SHP77 (cell line): ENCODE measurements at regions not wholly inside any gene's neighbourhood (a gene's known extent, or its start where the extent isn't known, plus 50 kb on each side); places are given as distances from the start of the nearest gene placed in this dataset.
"Not testable (repeated sequence)": the region's sequence is repeated elsewhere in the genome, so short reads cannot be mapped to it uniquely, and the experiment has no call there.

Experiments used
- DNase-seq, 2 experiments: peaks; one replicate each; lab custom pipeline; 2025; lab: John Stamatoyannopoulos, UW

DNA sequence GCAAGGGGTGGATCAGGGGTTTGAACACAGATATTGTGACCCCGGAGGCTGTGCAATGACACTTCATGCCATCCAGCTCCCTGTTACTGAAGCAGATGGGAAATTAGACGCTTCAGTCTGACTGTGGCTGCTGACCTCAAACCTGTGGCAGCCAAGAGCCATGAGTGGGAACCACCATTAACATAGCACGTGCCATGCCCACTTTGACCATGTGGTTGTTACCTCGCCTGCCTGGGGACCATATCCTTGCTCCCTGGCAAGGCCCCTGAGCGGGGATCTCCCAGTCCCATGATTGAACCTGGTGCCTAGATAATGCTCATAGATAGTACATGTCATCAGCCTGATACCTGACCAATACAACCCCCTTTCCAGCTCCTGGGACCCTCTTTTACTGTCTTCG lies 68.9 kb downstream of the CYP26B1 start:
- no peak for DNase-seq

DNA sequence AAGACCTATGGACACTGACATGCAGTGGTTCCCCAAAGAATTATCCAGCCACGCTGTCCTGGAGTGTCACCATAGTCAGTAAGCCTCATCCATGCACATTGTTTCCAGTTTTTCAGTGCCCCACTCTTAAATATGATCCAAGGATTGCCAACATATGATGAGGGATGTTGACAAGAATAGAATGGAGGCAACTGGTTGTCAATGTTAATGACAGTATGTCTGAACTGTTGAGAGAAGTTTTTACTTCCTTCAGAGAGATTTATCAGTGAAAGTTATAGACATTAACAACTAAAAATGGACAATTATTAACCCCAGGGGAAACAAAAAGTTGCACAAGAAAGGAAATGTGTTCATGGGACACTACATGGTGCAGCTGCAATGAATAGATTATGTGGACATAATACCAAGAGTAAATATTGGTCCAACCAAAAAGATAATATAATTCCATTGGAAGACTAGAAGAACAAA lies 69.9 kb downstream of the CYP26B1 start:
- peak in 1 of 2 experiments; percentile 12 for DNase-seq

DNA sequence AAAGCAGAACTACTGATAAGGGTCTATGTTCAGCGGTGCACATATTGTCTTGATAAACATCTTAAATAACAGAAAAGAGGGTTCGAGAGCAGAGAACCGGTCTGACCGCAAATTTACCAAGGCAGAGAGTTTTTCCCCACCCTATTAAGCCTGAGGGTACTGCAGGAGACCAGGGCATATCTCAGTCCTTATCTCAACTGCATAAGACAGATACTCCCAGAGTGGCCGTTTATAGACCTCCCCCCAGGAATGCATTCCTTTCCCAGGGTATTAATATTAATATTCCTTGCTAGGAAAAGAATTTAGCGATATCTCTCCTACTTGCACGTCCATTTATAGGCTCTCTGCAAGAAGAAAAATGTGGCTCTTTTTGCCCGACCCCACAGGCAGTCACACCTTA lies 74.3 kb downstream of the CYP26B1 start:
- not testable (repeated sequence) for DNase-seq

DNA sequence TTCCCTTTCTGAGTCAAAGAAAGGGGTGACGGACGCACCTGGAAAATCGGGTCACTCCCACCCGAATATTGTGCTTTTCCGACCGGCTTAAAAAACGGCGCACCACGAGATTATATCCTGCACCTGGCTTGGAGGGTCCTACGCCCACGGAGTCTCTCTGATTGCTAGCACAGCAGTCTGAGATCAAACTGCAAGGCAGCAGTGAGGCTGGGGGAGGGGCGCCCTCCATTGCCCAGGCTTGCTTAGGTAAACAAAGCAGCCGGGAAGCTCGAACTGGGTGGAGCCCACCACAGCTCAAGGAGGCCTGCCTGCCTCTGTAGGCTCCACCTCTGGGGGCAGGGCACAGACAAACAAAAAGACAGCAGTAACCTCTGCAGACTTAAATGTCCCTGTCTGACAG lies 83.5 kb downstream of the CYP26B1 start:
- DNase-seq: not testable (repeated sequence)

DNA sequence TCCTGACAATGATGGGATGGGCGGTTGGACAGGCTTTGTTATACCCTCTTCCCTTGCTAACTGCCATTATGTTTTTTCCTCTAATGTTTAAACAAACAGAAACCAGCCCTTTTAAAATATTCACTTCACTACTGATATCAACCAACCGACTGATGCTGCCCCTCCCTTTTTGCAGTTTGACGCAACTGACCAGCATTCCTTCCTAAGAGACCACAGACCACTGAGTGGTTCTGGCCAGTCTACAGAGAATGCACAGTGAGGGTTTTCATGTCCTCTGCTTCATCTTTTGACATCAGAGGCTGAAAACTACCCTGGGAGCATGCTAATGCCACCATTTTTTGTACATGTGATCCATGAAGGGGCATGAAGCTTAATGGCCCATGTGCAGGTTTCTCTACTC lies 85.3 kb downstream of the CYP26B1 start:
- DNase-seq: no peak

DNA sequence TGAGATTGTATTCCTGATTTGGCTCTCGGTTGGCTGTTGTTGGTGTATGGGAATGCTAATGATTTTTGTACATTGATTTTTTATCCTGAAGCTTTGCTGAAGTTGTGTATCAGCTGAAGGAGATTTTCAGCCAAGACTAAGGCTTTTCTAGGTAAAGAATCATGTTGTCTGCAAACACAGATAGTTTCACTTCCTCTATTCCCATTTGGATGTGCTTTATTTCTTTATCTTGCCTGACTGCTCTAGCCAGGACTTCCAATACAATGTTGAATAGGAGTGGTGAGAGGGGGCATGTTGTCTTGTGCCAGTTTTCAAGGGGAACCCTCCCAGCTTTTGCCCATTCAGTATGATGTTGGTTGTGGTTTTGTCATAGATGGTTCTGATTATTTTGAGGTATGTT lies 90.4 kb downstream of the CYP26B1 start:
- DNase-seq: no peak

DNA sequence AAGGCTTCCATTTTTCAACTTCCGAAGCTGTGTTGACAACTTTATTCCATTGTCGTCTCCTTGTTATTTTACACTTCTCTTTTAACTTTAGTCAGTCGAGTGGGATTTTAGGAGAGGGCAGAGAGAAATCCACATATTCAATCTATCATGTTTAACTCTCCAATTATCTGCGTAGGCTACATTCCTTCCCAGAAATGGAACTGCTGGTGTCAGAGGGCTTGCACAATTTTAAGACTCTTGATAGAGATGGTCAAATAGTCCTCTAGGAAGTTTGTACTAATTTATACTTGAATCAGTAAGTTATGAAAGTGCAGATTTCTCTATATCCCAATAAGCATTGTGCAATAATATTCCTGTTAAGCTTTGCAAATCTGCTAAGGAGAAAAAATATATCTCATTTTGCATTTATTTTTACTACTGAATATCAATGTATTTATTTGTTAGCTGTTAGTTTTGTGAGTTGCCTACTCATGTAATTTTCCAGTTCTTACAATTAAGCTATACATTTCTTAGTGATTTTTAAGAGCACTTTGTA lies 95.6 kb downstream of the CYP26B1 start:
- DNase-seq: no peak

DNA sequence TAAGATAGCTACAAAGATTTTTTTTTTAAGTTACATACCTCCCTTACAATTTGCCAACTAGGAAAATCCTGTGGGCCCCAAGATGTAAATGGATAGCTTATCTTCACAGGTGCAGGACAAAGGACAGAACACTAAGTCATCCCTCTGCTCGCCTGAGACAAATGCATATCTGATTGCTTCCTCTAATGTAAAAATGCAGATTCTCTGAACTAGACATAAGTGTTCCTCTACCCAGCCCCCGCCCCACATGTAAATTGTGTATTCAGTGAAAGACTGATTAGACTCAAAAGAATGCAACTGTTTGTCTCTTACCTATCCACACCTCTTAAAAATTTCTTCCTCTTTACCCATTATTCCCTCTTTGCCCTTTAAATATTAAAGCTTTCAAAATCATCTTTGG lies 96.5 kb downstream of the CYP26B1 start:
- no peak for DNase-seq

DNA sequence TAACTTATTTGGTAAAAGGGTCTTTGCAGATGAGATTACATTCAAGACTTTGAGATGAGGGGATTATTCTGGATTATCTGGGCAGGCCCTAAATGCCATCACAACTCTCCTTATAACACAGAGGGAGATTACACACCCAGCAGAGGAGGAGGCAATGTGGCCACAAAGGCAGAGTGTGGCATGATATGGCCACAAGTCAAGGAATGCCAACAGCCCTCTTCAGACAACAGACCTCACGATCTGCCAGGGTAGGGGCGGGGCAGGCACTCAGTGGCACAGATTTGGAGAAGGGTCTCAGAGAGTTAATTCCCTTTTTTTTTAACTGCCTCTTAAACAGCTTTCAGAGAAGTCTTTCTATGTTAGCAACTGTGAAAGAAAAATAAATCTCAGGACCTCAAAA lies 96.9 kb downstream of the CYP26B1 start:
- no peak for DNase-seq

DNA sequence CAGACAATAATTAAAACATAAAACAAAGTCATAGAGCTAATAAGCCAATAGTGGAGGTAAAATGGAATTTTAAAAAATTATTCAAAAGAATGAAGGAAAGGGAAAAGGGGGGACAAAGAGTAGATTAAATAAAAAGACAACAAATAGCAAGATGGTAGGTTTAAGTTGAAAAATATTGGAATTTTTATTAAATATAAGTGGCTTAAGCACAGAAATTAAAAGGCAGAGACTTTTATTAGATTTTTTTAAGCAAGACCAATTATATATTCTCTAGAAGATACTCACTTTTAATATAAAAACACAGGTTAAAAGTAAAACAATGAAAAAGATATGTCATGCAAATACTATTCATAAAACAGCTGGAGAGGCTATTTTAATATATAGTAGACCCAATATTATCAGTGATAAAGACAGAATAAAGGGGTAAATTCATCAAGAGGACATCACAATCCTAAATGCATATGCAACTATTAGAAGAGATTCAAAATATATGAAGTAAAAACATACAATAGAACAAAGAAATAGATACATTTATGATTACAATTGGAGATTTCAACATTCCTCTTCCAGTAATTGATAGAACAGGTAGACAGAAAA lies 98.7 kb downstream of the CYP26B1 start:
- DNase-seq: no peak

DNA sequence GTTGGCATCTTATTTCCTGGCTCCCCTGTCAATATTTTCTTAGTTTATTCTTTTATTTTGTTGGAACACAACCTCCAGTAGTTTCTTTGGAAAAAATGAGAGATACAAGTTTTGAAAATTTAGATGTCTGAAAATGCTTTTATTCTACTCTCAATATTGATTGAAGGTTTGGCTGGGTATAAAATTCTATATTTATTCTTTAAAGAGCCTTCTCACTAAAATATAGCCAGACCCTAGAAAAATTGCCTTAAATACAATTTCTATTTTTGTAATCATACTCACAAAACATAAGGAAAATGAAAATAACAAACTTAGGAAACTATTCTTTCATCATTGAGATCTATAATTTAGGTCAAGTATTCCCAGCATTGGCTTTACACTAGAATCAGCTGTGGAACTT lies 103.7 kb downstream of the CYP26B1 start:
- DNase-seq: no peak

DNA sequence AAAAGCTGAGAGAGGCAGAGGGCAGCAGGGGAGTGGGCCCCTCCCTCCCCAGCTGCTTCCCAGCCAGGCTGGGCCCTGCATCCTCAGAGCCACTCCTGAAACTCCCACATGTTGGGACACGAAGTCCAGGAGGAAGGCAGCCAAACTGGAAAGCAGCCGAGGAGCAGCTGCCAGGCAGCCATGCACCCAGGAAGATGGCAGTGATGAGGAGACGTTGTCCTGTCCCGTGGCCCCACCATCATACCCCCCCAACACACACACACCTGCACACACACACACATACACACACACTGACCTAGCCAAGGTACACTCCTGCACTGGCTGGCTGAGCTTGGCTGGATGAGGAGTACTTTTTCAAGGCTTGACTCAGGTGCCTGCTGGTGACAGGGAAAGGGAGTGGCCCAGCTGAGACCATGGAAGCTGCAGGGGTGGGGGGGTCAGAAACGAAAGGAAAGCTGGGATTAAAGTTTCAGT lies 106.0 kb downstream of the CYP26B1 start:
- DNase-seq: no peak

DNA sequence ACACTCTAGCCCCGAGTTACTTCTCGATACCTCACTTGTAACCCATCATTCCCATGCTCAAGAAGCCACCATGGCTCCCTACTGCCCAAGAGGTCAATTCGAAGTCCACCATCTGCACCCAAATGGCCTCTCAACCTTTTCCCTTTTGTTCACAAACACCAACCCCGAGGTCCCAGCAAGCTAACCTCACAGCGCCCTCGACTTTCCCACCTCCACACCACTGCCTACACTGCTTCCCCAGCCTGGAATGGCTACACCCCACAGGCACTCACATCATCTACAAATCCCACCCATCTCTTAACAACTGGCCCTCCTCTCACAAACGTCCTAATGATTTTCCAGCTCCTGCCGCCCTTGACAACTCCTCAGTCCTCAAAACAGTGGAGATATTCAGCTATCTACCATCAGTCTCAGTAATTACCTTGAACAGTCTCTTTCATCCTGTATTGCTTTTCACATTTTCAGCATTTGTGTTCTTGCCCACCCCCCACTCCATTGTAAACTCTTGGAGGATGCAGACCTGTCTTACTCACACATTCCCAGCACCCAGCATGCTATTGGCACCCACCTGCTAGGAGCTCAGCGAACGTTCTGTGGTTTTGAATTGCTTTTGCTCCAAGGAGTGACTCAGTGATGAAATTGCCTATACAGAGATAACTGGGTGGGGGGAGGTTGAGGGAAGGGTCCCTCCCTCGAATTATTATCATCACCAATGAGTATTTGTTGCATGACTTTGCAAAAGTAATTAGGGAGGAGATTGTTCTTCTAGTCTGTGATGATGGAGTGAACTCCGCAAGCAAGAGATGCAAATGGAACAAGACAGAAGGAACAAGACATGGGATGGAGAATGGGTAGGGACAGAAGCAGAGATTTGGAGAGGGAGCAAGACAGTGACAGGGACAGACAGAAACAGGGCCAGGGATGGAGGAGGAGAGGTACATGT lies 106.8 kb downstream of the CYP26B1 start:
- no peak for DNase-seq

DNA sequence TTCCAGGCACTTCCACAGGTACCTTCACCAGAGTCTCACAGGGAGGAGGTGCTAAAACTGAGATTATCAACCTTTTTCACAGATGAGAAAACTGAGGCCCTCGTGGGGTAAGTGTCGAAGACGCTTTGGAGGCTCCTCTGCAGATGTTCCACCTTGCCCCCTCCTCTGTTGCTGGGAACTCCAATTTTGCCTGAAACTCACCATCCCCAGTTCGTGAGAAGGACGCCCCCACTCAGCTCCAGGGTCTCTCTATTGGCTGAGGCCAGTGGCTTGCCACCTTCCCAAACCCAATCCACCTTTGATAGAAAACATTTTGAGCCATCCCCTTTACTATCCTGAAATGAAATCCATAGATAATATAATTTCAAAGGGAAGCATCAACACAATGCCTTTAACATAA lies 109.1 kb downstream of the CYP26B1 start:
- no peak for DNase-seq

DNA sequence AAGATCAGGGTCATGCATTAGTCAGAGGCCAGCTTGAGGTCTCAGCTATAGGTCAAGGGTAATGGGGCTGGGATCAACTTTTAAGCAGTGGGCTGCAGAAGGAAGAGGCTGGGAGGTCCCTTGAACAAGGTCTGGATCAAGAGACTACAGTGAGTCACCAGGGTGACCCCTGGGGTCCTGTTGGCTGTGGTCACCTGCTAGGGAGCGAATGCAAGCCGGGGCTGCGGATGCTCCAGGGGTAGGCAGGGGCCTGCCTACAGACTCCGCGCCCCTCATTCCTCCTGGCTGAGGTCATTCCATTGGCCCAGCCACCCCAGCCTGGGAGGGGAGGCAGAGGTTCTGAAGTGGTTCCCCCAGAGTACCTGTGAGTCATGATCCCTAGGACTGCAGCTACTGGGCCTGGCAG lies 110.4 kb downstream of the CYP26B1 start:
- no peak for DNase-seq

DNA sequence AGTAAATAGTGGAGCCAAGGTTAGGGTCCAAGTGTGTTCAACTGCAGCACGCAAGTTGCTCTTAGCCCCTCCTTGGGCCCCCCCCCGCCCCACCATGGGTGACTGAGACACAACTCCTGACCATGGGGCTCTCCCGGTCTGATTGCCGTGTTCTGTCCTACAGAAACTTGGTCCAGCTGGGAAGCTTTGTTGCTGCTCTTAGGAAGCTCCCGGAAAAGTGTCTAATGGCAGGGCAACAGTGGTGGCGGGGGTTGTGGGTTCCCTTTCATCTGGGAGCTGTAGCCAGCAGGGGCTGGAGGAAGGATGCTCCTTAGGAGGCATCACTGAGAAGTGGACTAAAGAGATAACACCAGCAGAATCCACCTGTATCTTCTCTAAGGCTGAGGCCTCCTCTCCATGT lies 111.1 kb downstream of the CYP26B1 start:
- no peak for DNase-seq

DNA sequence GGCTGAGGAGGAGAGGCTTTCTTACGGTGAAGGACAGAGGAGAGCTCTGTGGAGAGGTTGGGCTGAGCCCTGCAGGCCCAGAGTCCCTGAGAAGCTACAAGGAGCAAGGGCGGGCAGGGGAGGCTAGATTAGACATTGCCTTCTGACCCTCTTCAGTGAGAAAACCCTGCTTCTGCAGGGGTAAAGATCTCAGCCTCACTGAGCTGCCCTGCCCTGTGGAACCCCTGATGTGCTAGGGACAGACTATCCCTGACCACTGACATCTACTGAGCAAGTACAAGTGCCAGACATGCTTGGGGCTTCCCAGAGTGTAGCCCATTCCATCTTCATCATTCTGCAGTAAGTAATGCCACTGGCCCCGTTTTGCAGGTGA lies 111.5 kb downstream of the CYP26B1 start:
- no peak for DNase-seq

DNA sequence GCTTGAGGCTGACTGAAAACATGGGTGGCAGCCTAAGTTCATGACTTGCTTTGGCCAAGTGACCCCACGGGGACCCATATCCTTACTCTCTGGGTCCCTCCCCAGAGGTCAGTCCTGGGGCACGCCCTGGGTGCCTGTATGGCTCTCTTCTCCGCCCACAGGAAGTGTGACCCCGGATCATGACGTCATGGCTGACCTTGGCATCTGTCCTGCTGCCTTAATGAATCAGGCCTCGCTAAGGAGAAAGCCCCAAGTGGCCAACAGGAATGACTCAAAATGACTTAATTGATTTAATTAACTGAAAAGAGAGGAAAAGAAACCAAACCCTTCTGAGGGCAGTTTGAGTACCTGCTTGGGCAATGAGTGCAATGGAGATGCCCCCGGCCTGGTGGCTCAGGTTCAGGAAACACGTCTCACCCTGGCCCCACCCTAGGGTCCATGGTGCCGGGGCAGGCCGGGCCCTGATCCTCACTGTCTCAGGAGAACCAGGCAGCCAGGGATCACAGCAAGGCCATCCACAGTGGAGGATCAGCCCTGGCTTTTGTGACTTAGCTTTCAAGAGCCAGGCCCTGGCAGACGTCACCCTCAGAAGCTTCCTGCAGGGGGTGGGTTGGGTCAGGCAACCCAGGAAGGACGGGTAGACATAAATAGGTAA lies 112.0 kb downstream of the CYP26B1 start:
- no peak for DNase-seq

DNA sequence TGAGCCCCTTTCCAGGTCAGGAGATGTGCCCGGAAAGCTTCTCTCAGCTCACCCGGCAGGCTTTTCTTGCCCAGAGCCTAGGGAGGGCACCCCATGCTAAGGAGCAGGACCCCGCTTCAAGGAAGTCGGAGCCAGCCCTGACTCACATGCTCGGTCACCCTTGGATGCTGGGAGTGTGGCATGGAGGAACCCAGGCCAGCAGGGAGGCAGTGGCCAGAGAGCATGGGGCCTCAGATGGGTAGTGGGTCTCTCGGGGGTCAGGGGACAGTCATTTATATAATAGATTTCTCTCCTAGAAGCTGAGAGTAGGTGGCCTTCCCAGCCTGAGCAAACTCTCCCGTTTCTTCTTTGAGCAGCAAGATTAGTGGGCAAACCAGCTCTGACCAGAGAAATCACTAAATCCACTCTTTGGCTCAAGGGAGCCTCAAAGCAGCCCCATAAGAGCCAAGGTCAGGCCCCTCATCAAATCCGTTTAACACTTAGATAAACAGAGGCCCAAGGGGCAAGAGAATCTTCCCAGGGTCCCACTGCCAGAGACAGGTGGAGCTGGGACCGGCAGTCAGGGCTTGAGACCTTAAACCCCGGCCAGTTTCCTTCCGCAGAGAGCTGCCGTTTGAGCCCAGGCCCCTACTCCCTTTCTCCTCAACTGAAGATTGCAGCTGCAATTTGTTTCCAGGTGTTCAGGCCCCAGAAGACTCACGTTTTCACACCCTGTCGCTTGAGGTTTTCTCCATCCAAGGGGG lies 113.1 kb downstream of the CYP26B1 start:
- no peak for DNase-seq

DNA sequence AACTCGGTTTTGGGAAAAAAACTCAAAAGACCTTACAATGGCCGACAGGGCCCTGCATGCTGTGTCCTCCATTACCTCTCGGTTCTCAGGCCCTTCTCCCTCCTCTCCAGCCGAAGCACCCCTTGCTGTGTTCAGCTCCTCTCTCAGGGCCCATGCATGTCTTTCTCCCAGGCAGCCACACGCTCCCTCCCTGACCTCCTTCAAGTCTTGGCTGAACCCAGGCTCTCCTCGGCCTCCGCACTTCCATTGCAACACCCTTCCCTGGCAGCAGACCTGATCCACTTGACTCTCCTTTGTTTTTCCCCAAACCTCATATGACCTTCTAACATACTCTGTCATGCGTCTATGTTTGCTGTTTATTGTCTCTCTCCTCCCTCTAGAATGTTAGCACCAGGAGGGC lies 114.0 kb downstream of the CYP26B1 start:
- DNase-seq: no peak

DNA sequence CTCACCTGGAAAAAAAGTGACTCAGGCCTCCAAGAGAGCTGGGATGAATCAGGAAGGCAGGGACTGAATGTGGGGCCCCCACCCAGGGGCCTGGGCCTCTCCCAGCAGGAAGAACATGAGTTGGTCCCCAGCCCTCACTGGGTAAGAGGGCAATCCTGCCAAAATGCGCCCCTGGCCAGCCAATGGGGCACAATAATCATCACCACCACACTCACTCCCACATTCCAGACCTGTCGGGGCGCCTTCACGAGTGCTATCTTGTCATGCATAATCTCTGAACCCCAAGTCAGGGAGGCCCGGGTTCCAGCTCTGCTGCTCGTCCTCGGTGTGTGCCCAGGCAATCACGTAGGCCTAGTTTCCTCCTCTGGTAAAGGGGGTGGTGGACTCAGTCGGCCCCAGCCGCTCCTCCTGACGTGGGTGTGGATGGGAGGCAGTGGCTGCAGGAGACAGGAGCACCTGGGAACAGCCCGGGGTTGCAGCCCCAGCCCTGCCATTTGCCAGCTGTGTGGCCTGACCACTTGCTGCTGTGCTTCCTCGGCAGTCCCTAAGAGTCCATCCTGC lies 115.1 kb downstream of the CYP26B1 start:
- no peak for DNase-seq
